WTC11 (cell line): ENCODE measurements at regions not wholly inside any gene's neighbourhood (a gene's known extent, or its start where the extent isn't known, plus 50 kb on each side); places are given as distances from the start of the nearest gene placed in this dataset.

Experiments used
- JUN ChIP-seq: sonication (generic); formaldehyde crosslinking; IDR thresholded peaks from 2 replicates; pipeline ENCODE4 v1.8.0; 2023; ENCODE audit warnings: mild to moderate bottlenecking, missing genetic modification reagents
- NFYB ChIP-seq: sonication (generic); formaldehyde crosslinking; conservative IDR thresholded peaks from 2 replicates; pipeline ENCODE4 v1.8.0; 2022; ENCODE audit warnings: low read depth, missing genetic modification reagents
- SP1 ChIP-seq: sonication (generic); formaldehyde crosslinking; conservative IDR thresholded peaks from 2 replicates; pipeline ENCODE4 v1.8.1; 2022; ENCODE audit warnings: missing genetic modification reagents
- TCF7 ChIP-seq: sonication (generic); formaldehyde crosslinking; IDR thresholded peaks from 2 replicates; pipeline ENCODE4 v1.8.0; 2022; ENCODE audit warnings: mild to moderate bottlenecking, low read depth, missing genetic modification reagents, moderate library complexity
- TEAD4 ChIP-seq: sonication (generic); formaldehyde crosslinking; IDR thresholded peaks from 2 replicates; pipeline ENCODE4 v1.8.0; 2022; ENCODE audit warnings: mild to moderate bottlenecking, missing genetic modification reagents
- TF ChIP-seq, protein P1 (sequence below): fragments of 200-600 bp; IDR thresholded peaks from 2 replicates; pipeline ENCODE4 v1.8.0; 2022; ENCODE audit warnings: antibody characterized with exemption
- TF ChIP-seq, protein P2 (sequence below): sonication (generic); formaldehyde crosslinking; IDR thresholded peaks from 2 replicates; pipeline ENCODE4 v1.8.0; 2022; ENCODE audit warnings: mild to moderate bottlenecking, missing genetic modification reagents
- TF ChIP-seq, protein P3 (sequence below): sonication (generic); formaldehyde crosslinking; IDR thresholded peaks from 2 replicates; pipeline ENCODE4 v1.8.1; 2022; ENCODE audit warnings: low read depth, missing genetic modification reagents, borderline replicate concordance
- TF ChIP-seq, protein P4 (sequence below): sonication (generic); formaldehyde crosslinking; IDR thresholded peaks from 2 replicates; pipeline ENCODE4 v1.8.0; 2022; ENCODE audit warnings: mild to moderate bottlenecking, missing genetic modification reagents

DNA sequence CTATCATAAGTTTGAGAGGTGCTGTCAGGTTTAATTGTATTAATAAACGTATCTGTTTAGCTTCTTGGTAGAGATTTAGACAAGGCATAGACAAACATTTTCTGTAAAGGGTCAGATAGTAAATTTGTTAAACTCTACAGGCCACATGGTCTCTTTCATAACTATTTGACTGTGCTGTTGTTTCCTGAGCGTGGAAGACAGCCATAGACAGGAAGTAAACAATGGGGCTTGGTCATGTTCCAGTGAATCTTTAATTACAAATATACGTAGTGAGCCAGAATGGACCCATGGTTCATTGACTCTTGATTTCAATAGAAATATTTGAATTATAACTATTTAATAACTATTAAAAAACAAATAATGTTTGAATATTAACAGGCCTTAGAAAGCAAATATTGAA lies 451.1 kb downstream of the SH2D4B start:
- TF ChIP-seq, protein P1, sequence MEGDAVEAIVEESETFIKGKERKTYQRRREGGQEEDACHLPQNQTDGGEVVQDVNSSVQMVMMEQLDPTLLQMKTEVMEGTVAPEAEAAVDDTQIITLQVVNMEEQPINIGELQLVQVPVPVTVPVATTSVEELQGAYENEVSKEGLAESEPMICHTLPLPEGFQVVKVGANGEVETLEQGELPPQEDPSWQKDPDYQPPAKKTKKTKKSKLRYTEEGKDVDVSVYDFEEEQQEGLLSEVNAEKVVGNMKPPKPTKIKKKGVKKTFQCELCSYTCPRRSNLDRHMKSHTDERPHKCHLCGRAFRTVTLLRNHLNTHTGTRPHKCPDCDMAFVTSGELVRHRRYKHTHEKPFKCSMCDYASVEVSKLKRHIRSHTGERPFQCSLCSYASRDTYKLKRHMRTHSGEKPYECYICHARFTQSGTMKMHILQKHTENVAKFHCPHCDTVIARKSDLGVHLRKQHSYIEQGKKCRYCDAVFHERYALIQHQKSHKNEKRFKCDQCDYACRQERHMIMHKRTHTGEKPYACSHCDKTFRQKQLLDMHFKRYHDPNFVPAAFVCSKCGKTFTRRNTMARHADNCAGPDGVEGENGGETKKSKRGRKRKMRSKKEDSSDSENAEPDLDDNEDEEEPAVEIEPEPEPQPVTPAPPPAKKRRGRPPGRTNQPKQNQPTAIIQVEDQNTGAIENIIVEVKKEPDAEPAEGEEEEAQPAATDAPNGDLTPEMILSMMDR, result no peak
- TF ChIP-seq, protein P2, sequence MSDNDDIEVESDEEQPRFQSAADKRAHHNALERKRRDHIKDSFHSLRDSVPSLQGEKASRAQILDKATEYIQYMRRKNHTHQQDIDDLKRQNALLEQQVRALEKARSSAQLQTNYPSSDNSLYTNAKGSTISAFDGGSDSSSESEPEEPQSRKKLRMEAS (CRISPR knock-in tag), result no peak
- TF ChIP-seq, protein P3, sequence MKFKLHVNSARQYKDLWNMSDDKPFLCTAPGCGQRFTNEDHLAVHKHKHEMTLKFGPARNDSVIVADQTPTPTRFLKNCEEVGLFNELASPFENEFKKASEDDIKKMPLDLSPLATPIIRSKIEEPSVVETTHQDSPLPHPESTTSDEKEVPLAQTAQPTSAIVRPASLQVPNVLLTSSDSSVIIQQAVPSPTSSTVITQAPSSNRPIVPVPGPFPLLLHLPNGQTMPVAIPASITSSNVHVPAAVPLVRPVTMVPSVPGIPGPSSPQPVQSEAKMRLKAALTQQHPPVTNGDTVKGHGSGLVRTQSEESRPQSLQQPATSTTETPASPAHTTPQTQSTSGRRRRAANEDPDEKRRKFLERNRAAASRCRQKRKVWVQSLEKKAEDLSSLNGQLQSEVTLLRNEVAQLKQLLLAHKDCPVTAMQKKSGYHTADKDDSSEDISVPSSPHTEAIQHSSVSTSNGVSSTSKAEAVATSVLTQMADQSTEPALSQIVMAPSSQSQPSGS, result no peak
- TF ChIP-seq SP1 (CRISPR knock-in tag) (no peak), TEAD4 (CRISPR knock-in tag) (no peak), NFYB (CRISPR knock-in tag) (no peak), TCF7 (CRISPR knock-in tag) (no peak), JUN (CRISPR knock-in tag) (no peak)
- TF ChIP-seq, protein P4, sequence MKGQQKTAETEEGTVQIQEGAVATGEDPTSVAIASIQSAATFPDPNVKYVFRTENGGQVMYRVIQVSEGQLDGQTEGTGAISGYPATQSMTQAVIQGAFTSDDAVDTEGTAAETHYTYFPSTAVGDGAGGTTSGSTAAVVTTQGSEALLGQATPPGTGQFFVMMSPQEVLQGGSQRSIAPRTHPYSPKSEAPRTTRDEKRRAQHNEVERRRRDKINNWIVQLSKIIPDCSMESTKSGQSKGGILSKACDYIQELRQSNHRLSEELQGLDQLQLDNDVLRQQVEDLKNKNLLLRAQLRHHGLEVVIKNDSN, result no peak
